AG10803 (cell line): ENCODE measurements at regions not wholly inside any gene's neighbourhood (a gene's known extent, or its start where the extent isn't known, plus 50 kb on each side); places are given as distances from the start of the nearest gene placed in this dataset.

Source experiments
- DNase-seq: peaks from one replicate; pipeline ENCODE4 v3.0.0; 2010; ENCODE audit warnings: low read depth
- H3K4me3 ChIP-seq: 2 replicates; pipeline ENCODE4 v1.5.1; 2011; ENCODE audit warnings: mild to moderate bottlenecking, low read length, control low read depth
- CTCF ChIP-seq: conservative IDR thresholded peaks from 2 replicates; pipeline ENCODE4 v1.5.1; 2011; ENCODE audit warnings: mild to moderate bottlenecking, low read length, control low read depth, inconsistent platforms

GRCh38 chr5:88355490-88356050 lies 86.9 kb upstream of the TMEM161B start:
- DNase-seq, result no peak
- no peak for TF ChIP-seq CTCF
- no peak overlapping the region for H3K4me3 ChIP-seq

GRCh38 chr5:88325868-88326267 lies 57.2 kb upstream of the TMEM161B start:
- TF ChIP-seq CTCF, result no peak
- no peak overlapping the region for H3K4me3 ChIP-seq
- no peak for DNase-seq

GRCh38 chr5:88322785-88323184 lies 54.1 kb upstream of the TMEM161B start:
- no peak for TF ChIP-seq CTCF
- no peak overlapping the region for H3K4me3 ChIP-seq
- no peak for DNase-seq
